ENCODE measurements at regions not wholly inside any gene's neighbourhood (a gene's known extent, or its start where the extent isn't known, plus 50 kb on each side); places are given as distances from the start of the nearest gene placed in this dataset.
"Not testable (repeated sequence)": the region's sequence is repeated elsewhere in the genome, so short reads cannot be mapped to it uniquely, and the experiment has no call there.

GRCh38 chr9:1505489-1505888 lies 455.3 kb downstream of the DMRT2 start:
- DNase-seq: no peak

- no peak for DNase-seq
These were observed 460.6 kb downstream of the DMRT2 start for GRCh38 chr9:1510712-1511111.

- DNase-seq: no peak
These were observed 462.9 kb downstream of the DMRT2 start for GRCh38 chr9:1513105-1513504.

GRCh38 chr9:1514250-1514649 lies 464.1 kb downstream of the DMRT2 start:
- DNase-seq: no peak

GRCh38 chr9:1514776-1515363 lies 464.7 kb downstream of the DMRT2 start:
- DNase-seq: no peak

- no peak for DNase-seq
These were observed 465.4 kb downstream of the DMRT2 start for GRCh38 chr9:1515557-1515956.

- DNase-seq: no peak
These were observed 471.4 kb downstream of the DMRT2 start for GRCh38 chr9:1521547-1521946.

GRCh38 chr9:1522219-1522767 lies 472.1 kb downstream of the DMRT2 start:
- no peak for DNase-seq

- no peak for DNase-seq
These were observed 478.3 kb downstream of the DMRT2 start for GRCh38 chr9:1528456-1528855.

- no peak for DNase-seq
These were observed 480.5 kb downstream of the DMRT2 start for GRCh38 chr9:1530696-1531095.

GRCh38 chr9:1531424-1531823 lies 481.3 kb downstream of the DMRT2 start:
- DNase-seq: no peak

GRCh38 chr9:1532171-1532570 lies 482.0 kb downstream of the DMRT2 start:
- peak; percentile 51 for DNase-seq

- no peak for DNase-seq
These were observed 480.1 kb upstream of the SMARCA2 start for GRCh38 chr9:1535051-1535450.

GRCh38 chr9:1535599-1535998 lies 479.5 kb upstream of the SMARCA2 start:
- DNase-seq: no peak

GRCh38 chr9:1536522-1537170 lies 478.5 kb upstream of the SMARCA2 start:
- no peak for DNase-seq

GRCh38 chr9:1538301-1538700 lies 476.8 kb upstream of the SMARCA2 start:
- no peak for DNase-seq

GRCh38 chr9:1539216-1539615 lies 475.9 kb upstream of the SMARCA2 start:
- no peak for DNase-seq

GRCh38 chr9:1550636-1551035 lies 464.5 kb upstream of the SMARCA2 start:
- DNase-seq: no peak

- DNase-seq: no peak
These were observed 460.8 kb upstream of the SMARCA2 start for GRCh38 chr9:1554081-1555035.

- DNase-seq: not testable (repeated sequence)
These were observed 456.5 kb upstream of the SMARCA2 start for GRCh38 chr9:1558666-1559065.

GRCh38 chr9:1575939-1576338 lies 439.2 kb upstream of the SMARCA2 start:
- DNase-seq: no peak

GRCh38 chr9:1580215-1580614 lies 434.9 kb upstream of the SMARCA2 start:
- no peak for DNase-seq

- no peak for DNase-seq
These were observed 433.2 kb upstream of the SMARCA2 start for GRCh38 chr9:1581926-1582325.

- DNase-seq: no peak
These were observed 423.8 kb upstream of the SMARCA2 start for GRCh38 chr9:1591310-1591709.

Data from left hindlimb (tissue), 1 donor.